ENCODE measurements at regions not wholly inside any gene's neighbourhood (a gene's known extent, or its start where the extent isn't known, plus 50 kb on each side); places are given as distances from the start of the nearest gene placed in this dataset.

GRCh38 chr4:176525576-176525975, 205.8 kb downstream of the SPCS3 start:
- no peak overlapping the region for H2AFZ ChIP-seq (ENCODE audit: low read depth, low read length)
- H3K4me1 ChIP-seq (ENCODE audit: insufficient read depth, low read length) = no peaks in the 10 kb centered on the region
- H3K9ac ChIP-seq (ENCODE audit: low read depth, low read length) = no peak overlapping the region
- no peak overlapping the region for H3K4me2 ChIP-seq (ENCODE audit: insufficient read depth, low read length)
- H3K4me3 ChIP-seq (ENCODE audit: low read depth in 1 of 2, low read length in 2 of 2) = no peak overlapping the region
- ATAC-seq (ENCODE audit: insufficient read depth, low read depth) (no peak), DNase-seq (no peak)
- no peaks in the 10 kb centered on the region for H3K9me3 ChIP-seq (ENCODE audit: insufficient read depth, low read length, severe bottlenecking)
- no peaks in the 10 kb centered on the region for H3K36me3 ChIP-seq (ENCODE audit: insufficient read depth, low read length)
- H4K20me1 ChIP-seq (ENCODE audit: insufficient read depth, low read length) = no peaks in the 10 kb centered on the region
- no peaks in the 10 kb centered on the region for H3K79me2 ChIP-seq (ENCODE audit: insufficient read depth, low read length)
- H3K27ac ChIP-seq (ENCODE audit: low read length) = no peak overlapping the region
- H3K27me3 ChIP-seq (ENCODE audit: insufficient read depth, low read length, poor library complexity) = peaks cover 17% of the 10 kb centered on the region
- TF ChIP-seq CTCF (IDR thresholded peaks at IDR 0.05; ENCODE audit: borderline replicate concordance, extremely low read depth, low read length, poor library complexity, severe bottlenecking) (no peak), EZH2 (IDR thresholded peaks at IDR 0.05; ENCODE audit: borderline replicate concordance, low read depth, low read length, severe bottlenecking) (no peak)

- no peaks in the 10 kb centered on the region for H3K4me1 ChIP-seq (ENCODE audit: insufficient read depth, low read length)
- ATAC-seq (ENCODE audit: insufficient read depth, low read depth) (no peak), DNase-seq (no peak)
- H3K4me3 ChIP-seq (ENCODE audit: low read depth in 1 of 2, low read length in 2 of 2) = no peak overlapping the region
- no peaks in the 10 kb centered on the region for H3K79me2 ChIP-seq (ENCODE audit: insufficient read depth, low read length)
- no peaks in the 10 kb centered on the region for H3K9me3 ChIP-seq (ENCODE audit: insufficient read depth, low read length, severe bottlenecking)
- TF ChIP-seq CTCF (IDR thresholded peaks at IDR 0.05; ENCODE audit: borderline replicate concordance, extremely low read depth, low read length, poor library complexity, severe bottlenecking) = no peak
- TF ChIP-seq EZH2 (IDR thresholded peaks at IDR 0.05; ENCODE audit: borderline replicate concordance, low read depth, low read length, severe bottlenecking) = no peak
- H3K4me2 ChIP-seq (ENCODE audit: insufficient read depth, low read length) = no peak overlapping the region
- H3K27me3 ChIP-seq (ENCODE audit: insufficient read depth, low read length, poor library complexity) = peaks cover 17% of the 10 kb centered on the region
- no peak overlapping the region for H3K9ac ChIP-seq (ENCODE audit: low read depth, low read length)
- no peaks in the 10 kb centered on the region for H4K20me1 ChIP-seq (ENCODE audit: insufficient read depth, low read length)
- no peak overlapping the region for H2AFZ ChIP-seq (ENCODE audit: low read depth, low read length)
- no peak overlapping the region for H3K27ac ChIP-seq (ENCODE audit: low read length)
- H3K36me3 ChIP-seq (ENCODE audit: insufficient read depth, low read length) = no peaks in the 10 kb centered on the region
Observed at GRCh38 chr4:176526704-176527103, 206.9 kb downstream of the SPCS3 start.

GRCh38 chr4:176529574-176529973, 209.8 kb downstream of the SPCS3 start:
- Histone ChIP-seq H3K9ac (ENCODE audit: low read depth, low read length) (no peak overlapping the region), H4K20me1 (ENCODE audit: insufficient read depth, low read length) (no peaks in the 10 kb centered on the region), H3K9me3 (ENCODE audit: insufficient read depth, low read length, severe bottlenecking) (no peaks in the 10 kb centered on the region), H3K4me3 (ENCODE audit: low read depth in 1 of 2, low read length in 2 of 2) (no peak overlapping the region), H3K27ac (ENCODE audit: low read length) (no peak overlapping the region), H3K27me3 (ENCODE audit: insufficient read depth, low read length, poor library complexity) (peaks cover 13% of the 10 kb centered on the region), H2AFZ (ENCODE audit: low read depth, low read length) (no peak overlapping the region), H3K79me2 (ENCODE audit: insufficient read depth, low read length) (no peaks in the 10 kb centered on the region), H3K4me2 (ENCODE audit: insufficient read depth, low read length) (no peak overlapping the region), H3K36me3 (ENCODE audit: insufficient read depth, low read length) (no peaks in the 10 kb centered on the region), H3K4me1 (ENCODE audit: insufficient read depth, low read length) (no peaks in the 10 kb centered on the region)
- ATAC-seq (ENCODE audit: insufficient read depth, low read depth) (no peak), DNase-seq (no peak)
- TF ChIP-seq CTCF (IDR thresholded peaks at IDR 0.05; ENCODE audit: borderline replicate concordance, extremely low read depth, low read length, poor library complexity, severe bottlenecking) (no peak), EZH2 (IDR thresholded peaks at IDR 0.05; ENCODE audit: borderline replicate concordance, low read depth, low read length, severe bottlenecking) (no peak)

- Histone ChIP-seq H3K27ac (ENCODE audit: low read length) (no peak overlapping the region), H3K4me2 (ENCODE audit: insufficient read depth, low read length) (no peak overlapping the region)
Observed at GRCh38 chr4:176533159-176533558, 213.4 kb downstream of the SPCS3 start.

More at GRCh38 chr4:176533159-176533558, 213.4 kb downstream of the SPCS3 start:
- no peaks in the 10 kb centered on the region for H3K36me3 ChIP-seq (ENCODE audit: insufficient read depth, low read length)
- no peaks in the 10 kb centered on the region for H3K4me1 ChIP-seq (ENCODE audit: insufficient read depth, low read length)
- peaks cover 6% of the 10 kb centered on the region for H3K27me3 ChIP-seq (ENCODE audit: insufficient read depth, low read length, poor library complexity)
- no peaks in the 10 kb centered on the region for H4K20me1 ChIP-seq (ENCODE audit: insufficient read depth, low read length)
- DNase-seq (no peak), ATAC-seq (ENCODE audit: insufficient read depth, low read depth) (no peak)
- H3K9ac ChIP-seq (ENCODE audit: low read depth, low read length) = no peak overlapping the region
- H3K79me2 ChIP-seq (ENCODE audit: insufficient read depth, low read length) = no peaks in the 10 kb centered on the region
- no peak overlapping the region for H3K4me3 ChIP-seq (ENCODE audit: low read depth in 1 of 2, low read length in 2 of 2)
- H3K9me3 ChIP-seq (ENCODE audit: insufficient read depth, low read length, severe bottlenecking) = no peaks in the 10 kb centered on the region
- no peak overlapping the region for H2AFZ ChIP-seq (ENCODE audit: low read depth, low read length)
- TF ChIP-seq CTCF (IDR thresholded peaks at IDR 0.05; ENCODE audit: borderline replicate concordance, extremely low read depth, low read length, poor library complexity, severe bottlenecking) (no peak), EZH2 (IDR thresholded peaks at IDR 0.05; ENCODE audit: borderline replicate concordance, low read depth, low read length, severe bottlenecking) (no peak)

All from DND-41 (cell line).